HCT116 (cell line): ENCODE measurements at regions not wholly inside any gene's neighbourhood (a gene's known extent, or its start where the extent isn't known, plus 50 kb on each side); places are given as distances from the start of the nearest gene placed in this dataset.

ENCODE experiments used
- ATAC-seq: fragments of 200-7000 bp; cut with Tn5 transposase; 2 replicates; pipeline ENCODE4 v1.9.1; 2020; ENCODE audit warnings: mild to moderate bottlenecking, moderate library complexity
- BruUV-seq: library from RNA; stranded (reverse); fragments of 400-500 nt; replicated peaks from 2 replicates; lab custom pipeline; 2021; lab: Mats Ljungman, UMichigan
- CTCF ChIA-PET: fragments of 300-600 bp; sonication (Branson Sonifier 250); formaldehyde crosslinking; loops from one replicate; lab custom pipeline; 2021; ENCODE audit warnings: antibody characterized with exemption; lab: Charles Lee
- POLR2A ChIA-PET: fragments of 300-600, 350-600 bp; sonication (Branson Sonifier 250); formaldehyde crosslinking; loops from one replicate; lab custom pipeline; 2021; ENCODE audit warnings: antibody characterized with exemption; lab: Charles Lee
- RAD21 ChIA-PET, 2 experiments: fragments of 300-600 bp; sonication (Branson Sonifier 250); formaldehyde crosslinking; loops; one replicate each; lab custom pipeline; 2023; ENCODE audit warnings: low total read pairs in 2 of 2; ENCODE audit not compliant: uncharacterized antibody in 2 of 2, unreplicated experiment in 2 of 2, low non-redundant PET in 1 of 2; lab: Charles Lee
- DNase-seq: peaks from one replicate; pipeline ENCODE4 v3.0.0-alpha.2; 2010; ENCODE audit warnings: low read depth, low spot score
- H2AFZ ChIP-seq: fragments of 200-600 bp; shearing (Covaris generic), sonication (generic); 2 replicates; pipeline ENCODE4 v1.6.1; 2017; ENCODE audit warnings: low read depth, mixed run types, mixed read lengths, antibody characterized with exemption, low read length; ENCODE audit not compliant: poor library complexity, severe bottlenecking
- H3K27ac ChIP-seq: 2 replicates; pipeline ENCODE4 v1.5.1; 2012; ENCODE audit warnings: low read depth, low read length
- H3K27me3 ChIP-seq: fragments of 200-600 bp; sonication (generic); 2 replicates; pipeline ENCODE4 v1.6.1; 2016; ENCODE audit warnings: mixed run types, low read length, mixed read lengths; ENCODE audit not compliant: insufficient read depth
- H3K36me3 ChIP-seq, 2 experiments: fragments of 200-500 bp in 1 of 2; fragments of 200-600 bp in 1 of 2; sonication (Bioruptor generic) in 1 of 2; sonication (generic) in 1 of 2; 2 replicates each; pipeline versions ENCODE4 v1.5.1 to v1.6.1; 2014 to 2016; ENCODE audit warnings: low read length in 2 of 2, inconsistent platforms in 1 of 2, mixed read lengths in 1 of 2, mixed run types in 1 of 2; ENCODE audit not compliant: insufficient read depth in 2 of 2, control insufficient read depth in 1 of 2
- H3K4me1 ChIP-seq, 2 experiments: fragments of 200-600 bp in 1 of 2; sonication (generic) in 1 of 2; 2 replicates each; pipeline versions ENCODE4 v1.5.1 to v1.6.1; 2012 to 2017; ENCODE audit warnings: low read length in 2 of 2, inconsistent platforms in 1 of 2, mild to moderate bottlenecking in 1 of 2, mixed read lengths in 1 of 2, mixed run types in 1 of 2, moderate library complexity in 1 of 2; ENCODE audit not compliant: insufficient read depth in 2 of 2, control insufficient read depth in 1 of 2
- H3K4me2 ChIP-seq: fragments of 200-600 bp; sonication (generic); 2 replicates; pipeline ENCODE4 v1.6.1; 2017; ENCODE audit warnings: mixed run types, low read length, mixed read lengths
- H3K4me3 ChIP-seq, 2 experiments: fragments of 200-600 bp in 1 of 2; sonication (generic) in 1 of 2; replicated peaks in 1 of 2; 2 replicates each; pipeline ENCODE4 v1.5.1; 2011 to 2016; ENCODE audit warnings: low read length in 2 of 2, control low read depth in 1 of 2, low read depth in 1 of 2, mild to moderate bottlenecking in 1 of 2, mixed read lengths in 1 of 2, mixed run types in 1 of 2
- H3K79me2 ChIP-seq: fragments of 200-600 bp; sonication (generic); 2 replicates; pipeline ENCODE4 v1.6.1; 2017; ENCODE audit warnings: mild to moderate bottlenecking, mixed run types, low read length, moderate library complexity, mixed read lengths; ENCODE audit not compliant: insufficient read depth
- H3K9ac ChIP-seq: fragments of 200-600 bp; sonication (generic); 2 replicates; pipeline ENCODE4 v1.6.1; 2016; ENCODE audit warnings: low read length, mixed read lengths
- H3K9me2 ChIP-seq: fragments of 200-600 bp; sonication (generic), shearing (Covaris generic); 2 replicates; pipeline ENCODE4 v1.6.1; 2017; ENCODE audit warnings: mixed run types, mild to moderate bottlenecking, moderate library complexity; ENCODE audit not compliant: insufficient read depth
- H3K9me3 ChIP-seq, 2 experiments: fragments of 200-500 bp in 1 of 2; fragments of 200-600 bp in 1 of 2; sonication (Bioruptor generic) in 1 of 2; sonication (generic) in 1 of 2; 2 replicates each; pipeline ENCODE4 v1.6.1; 2014 to 2017; ENCODE audit warnings: low read length in 2 of 2, mixed read lengths in 2 of 2, inconsistent platforms in 1 of 2, low read depth in 1 of 2, mild to moderate bottlenecking in 1 of 2, mixed run types in 1 of 2, moderate library complexity in 1 of 2; ENCODE audit not compliant: control insufficient read depth in 1 of 2, insufficient read depth in 1 of 2
- H4K20me1 ChIP-seq: fragments of 200-600 bp; sonication (generic), shearing (Covaris generic); 2 replicates; pipeline ENCODE4 v1.6.1; 2017; ENCODE audit warnings: mixed run types, mild to moderate bottlenecking, moderate library complexity; ENCODE audit not compliant: insufficient read depth
- EZH2phosphoT487 ChIP-seq: fragments of 200-600 bp; IDR thresholded peaks from 2 replicates; pipeline ENCODE4 v1.6.1; 2018; ENCODE audit warnings: antibody characterized with exemption, borderline replicate concordance
- JUND ChIP-seq: IDR thresholded peaks from 2 replicates; pipeline ENCODE4 v1.6.1; 2012
- MAX ChIP-seq: IDR thresholded peaks from 2 replicates; pipeline ENCODE4 v1.6.1; 2012
- ZNF274 ChIP-seq: fragments of 200-500 bp; sonication (Bioruptor generic); IDR thresholded peaks from 2 replicates; pipeline ENCODE4 v1.6.1; 2014; ENCODE audit warnings: mild to moderate bottlenecking, low read depth, low read length, inconsistent platforms
- intact Hi-C: fragments of 100-400 bp; cut with micrococcal nuclease; formaldehyde crosslinking; loops from 2 replicates; pipeline ENCODE4 v1.10.0; 2022
- TF ChIP-seq, protein P1 (sequence below): IDR thresholded peaks from 2 replicates; pipeline ENCODE4 v1.6.1; 2012; ENCODE audit warnings: low read depth

GRCh38 chr9:86644675-86645034, 290.4 kb upstream of the TUT7 start:
- ChIA-PET CTCF (no interaction called here), POLR2A (no interaction called here)
- BruUV-seq = no TSS peak

More at GRCh38 chr9:86644675-86645034, 290.4 kb upstream of the TUT7 start:
- Histone ChIP-seq H3K9me2 (no peaks in the 10 kb centered on the region), H3K4me3 (no peak overlapping the region), H3K9ac (no peak overlapping the region), H3K4me2 (no peak overlapping the region), H3K9me3 (no peaks in the 10 kb centered on the region), H3K79me2 (no peaks in the 10 kb centered on the region), H3K36me3 (no peaks in the 10 kb centered on the region), H4K20me1 (no peaks in the 10 kb centered on the region), H3K4me1 (no peaks in the 10 kb centered on the region), H2AFZ (no peak overlapping the region), H3K27me3 (peaks cover 18% of the 10 kb centered on the region), H3K27ac (no peak overlapping the region)
- DNase-seq = no peak
- ATAC-seq = no peak
- RAD21 ChIA-PET = no interaction called here
- intact Hi-C loops = no loop called here
- TF ChIP-seq EZH2phosphoT487 (no peak), ZNF274 (no peak), MAX (no peak), JUND (no peak)
- TF ChIP-seq, protein P1, sequence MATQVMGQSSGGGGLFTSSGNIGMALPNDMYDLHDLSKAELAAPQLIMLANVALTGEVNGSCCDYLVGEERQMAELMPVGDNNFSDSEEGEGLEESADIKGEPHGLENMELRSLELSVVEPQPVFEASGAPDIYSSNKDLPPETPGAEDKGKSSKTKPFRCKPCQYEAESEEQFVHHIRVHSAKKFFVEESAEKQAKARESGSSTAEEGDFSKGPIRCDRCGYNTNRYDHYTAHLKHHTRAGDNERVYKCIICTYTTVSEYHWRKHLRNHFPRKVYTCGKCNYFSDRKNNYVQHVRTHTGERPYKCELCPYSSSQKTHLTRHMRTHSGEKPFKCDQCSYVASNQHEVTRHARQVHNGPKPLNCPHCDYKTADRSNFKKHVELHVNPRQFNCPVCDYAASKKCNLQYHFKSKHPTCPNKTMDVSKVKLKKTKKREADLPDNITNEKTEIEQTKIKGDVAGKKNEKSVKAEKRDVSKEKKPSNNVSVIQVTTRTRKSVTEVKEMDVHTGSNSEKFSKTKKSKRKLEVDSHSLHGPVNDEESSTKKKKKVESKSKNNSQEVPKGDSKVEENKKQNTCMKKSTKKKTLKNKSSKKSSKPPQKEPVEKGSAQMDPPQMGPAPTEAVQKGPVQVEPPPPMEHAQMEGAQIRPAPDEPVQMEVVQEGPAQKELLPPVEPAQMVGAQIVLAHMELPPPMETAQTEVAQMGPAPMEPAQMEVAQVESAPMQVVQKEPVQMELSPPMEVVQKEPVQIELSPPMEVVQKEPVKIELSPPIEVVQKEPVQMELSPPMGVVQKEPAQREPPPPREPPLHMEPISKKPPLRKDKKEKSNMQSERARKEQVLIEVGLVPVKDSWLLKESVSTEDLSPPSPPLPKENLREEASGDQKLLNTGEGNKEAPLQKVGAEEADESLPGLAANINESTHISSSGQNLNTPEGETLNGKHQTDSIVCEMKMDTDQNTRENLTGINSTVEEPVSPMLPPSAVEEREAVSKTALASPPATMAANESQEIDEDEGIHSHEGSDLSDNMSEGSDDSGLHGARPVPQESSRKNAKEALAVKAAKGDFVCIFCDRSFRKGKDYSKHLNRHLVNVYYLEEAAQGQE = no peak
